Activated B cell treated with CpG ODN at 0.5 μM for 24 hours (primary cell): ENCODE measurements at regions not wholly inside any gene's neighbourhood (a gene's known extent, or its start where the extent isn't known, plus 50 kb on each side); places are given as distances from the start of the nearest gene placed in this dataset.

Experiments used
- ATAC-seq: fragments of 200-7000 bp; cut with Tn5 transposase; one replicate; pipeline ENCODE4 v1.10.0; 2021; ENCODE audit warnings: low read depth, mild to moderate bottlenecking, moderate library complexity
- CTCF ChIA-PET: fragments of 350-600 bp; sonication (Branson Sonifier 250); formaldehyde crosslinking; loops from one replicate; lab custom pipeline; 2021; ENCODE audit warnings: antibody characterized with exemption; lab: Charles Lee
- POLR2A ChIA-PET: fragments of 350-600 bp; sonication (Branson Sonifier 250); formaldehyde crosslinking; loops from one replicate; lab custom pipeline; 2021; ENCODE audit warnings: antibody characterized with exemption; lab: Charles Lee
- DNase-seq: peaks from one replicate; pipeline ENCODE4 v3.0.0; 2022
- H3K27ac Mint-ChIP-seq: one replicate; pipeline ENCODE4 v1.8.0; 2020; ENCODE audit warnings: mixed read lengths
- H3K27me3 Mint-ChIP-seq: one replicate; pipeline ENCODE4 v1.8.0; 2021; ENCODE audit warnings: mixed read lengths
- H3K36me3 Mint-ChIP-seq: one replicate; pipeline ENCODE4 v1.8.0; 2021; ENCODE audit warnings: low read depth, mixed read lengths
- H3K4me1 Mint-ChIP-seq: one replicate; pipeline ENCODE4 v1.8.0; 2021; ENCODE audit warnings: mixed read lengths
- H3K4me3 Mint-ChIP-seq: one replicate; pipeline ENCODE4 v1.8.0; 2020; ENCODE audit warnings: mild to moderate bottlenecking, mixed read lengths
- H3K9me3 Mint-ChIP-seq: one replicate; pipeline ENCODE4 v1.8.0; 2020; ENCODE audit warnings: mixed read lengths
- CTCF ChIP-seq: fragments of 200-600 bp; IDR thresholded peaks from one replicate; pipeline ENCODE4 v1.8.0; 2022; ENCODE audit warnings: antibody characterized with exemption, mild to moderate bottlenecking
- intact Hi-C: fragments of 100-400 bp; cut with micrococcal nuclease; formaldehyde crosslinking; loops from one replicate; pipeline ENCODE4 v1.15.1; 2024

- intact Hi-C loops = no loop called here
- Mint-ChIP-seq H3K27ac (no peak overlapping the region), H3K27me3 (no peaks in the 10 kb centered on the region), H3K36me3 (no peaks in the 10 kb centered on the region), H3K4me1 (no peaks in the 10 kb centered on the region), H3K9me3 (no peaks in the 10 kb centered on the region), H3K4me3 (no peak overlapping the region)
- DNase-seq (no peak), ATAC-seq (no peak)
- ChIA-PET POLR2A (no interaction called here), CTCF (no interaction called here)
- no peak for TF ChIP-seq CTCF
These were observed 955.8 kb upstream of the TSPY4 start for GRCh38 chrY:8381425-8381824.

- TF ChIP-seq CTCF = no peak
- intact Hi-C loops = no loop called here
- CTCF ChIA-PET = no interaction called here
- Mint-ChIP-seq H3K27me3 (no peaks in the 10 kb centered on the region), H3K4me3 (no peak overlapping the region), H3K36me3 (no peaks in the 10 kb centered on the region), H3K27ac (no peak overlapping the region), H3K9me3 (no peaks in the 10 kb centered on the region), H3K4me1 (no peaks in the 10 kb centered on the region)
- DNase-seq = no peak
- POLR2A ChIA-PET = no interaction called here
- no peak for ATAC-seq
These were observed 951.2 kb upstream of the TSPY4 start for GRCh38 chrY:8386053-8386452.

GRCh38 chrY:8388512-8388911 is 948.8 kb upstream of the TSPY4 start:
- ChIA-PET CTCF (no interaction called here), POLR2A (no interaction called here)
- ATAC-seq = no peak

GRCh38 chrY:8390310-8390709 is 947.0 kb upstream of the TSPY4 start:
- ChIA-PET POLR2A (no interaction called here), CTCF (no interaction called here)
- H3K27ac Mint-ChIP-seq = no peak overlapping the region
- no peak for ATAC-seq
- no peaks in the 10 kb centered on the region for H3K9me3 Mint-ChIP-seq
- no peaks in the 10 kb centered on the region for H3K36me3 Mint-ChIP-seq
- H3K27me3 Mint-ChIP-seq = no peaks in the 10 kb centered on the region
- TF ChIP-seq CTCF = no peak
- no peak overlapping the region for H3K4me3 Mint-ChIP-seq
- DNase-seq = no peak
- intact Hi-C loops = no loop called here
- H3K4me1 Mint-ChIP-seq = no peaks in the 10 kb centered on the region

More at GRCh38 chrY:8388512-8388911, 948.8 kb upstream of the TSPY4 start:
- Mint-ChIP-seq H3K4me3 (no peak overlapping the region), H3K4me1 (no peaks in the 10 kb centered on the region), H3K27ac (no peak overlapping the region), H3K9me3 (no peaks in the 10 kb centered on the region), H3K36me3 (no peaks in the 10 kb centered on the region), H3K27me3 (no peaks in the 10 kb centered on the region)
- no peak for DNase-seq
- intact Hi-C loops = no loop called here
- no peak for TF ChIP-seq CTCF

- DNase-seq (no peak), ATAC-seq (no peak)
- no peaks in the 10 kb centered on the region for H3K9me3 Mint-ChIP-seq
- ChIA-PET POLR2A (no interaction called here), CTCF (no interaction called here)
- intact Hi-C loops = no loop called here
- TF ChIP-seq CTCF = no peak
- no peaks in the 10 kb centered on the region for H3K27me3 Mint-ChIP-seq
- no peaks in the 10 kb centered on the region for H3K36me3 Mint-ChIP-seq
- no peak overlapping the region for H3K27ac Mint-ChIP-seq
- H3K4me1 Mint-ChIP-seq = no peaks in the 10 kb centered on the region
- no peak overlapping the region for H3K4me3 Mint-ChIP-seq
These were observed 944.0 kb upstream of the TSPY4 start for GRCh38 chrY:8393246-8393645.
